ENCODE measurements at regions not wholly inside any gene's neighbourhood (a gene's known extent, or its start where the extent isn't known, plus 50 kb on each side); places are given as distances from the start of the nearest gene placed in this dataset.
"Not testable (repeated sequence)": the region's sequence is repeated elsewhere in the genome, so short reads cannot be mapped to it uniquely, and the experiment has no call there.

GRCh38 chr20:51271931-51272330 is 249.0 kb upstream of the KCNG1 start:
- in situ Hi-C loops (cut with MboI; ENCODE audit: low sequenced_read_pairs), result no loop called here

- in situ Hi-C loops (cut with MboI; ENCODE audit: low sequenced_read_pairs), result not testable (repeated sequence)
Observed at GRCh38 chr20:51271289-51271688, 248.4 kb upstream of the KCNG1 start.

- in situ Hi-C loops (cut with MboI; ENCODE audit: low sequenced_read_pairs), result no loop called here
Observed at GRCh38 chr20:51269671-51270070, 246.8 kb upstream of the KCNG1 start.

GRCh38 chr20:51267679-51268078 is 244.8 kb upstream of the KCNG1 start:
- in situ Hi-C loops (cut with MboI; ENCODE audit: low sequenced_read_pairs), result no loop called here

- in situ Hi-C loops (cut with MboI; ENCODE audit: low sequenced_read_pairs), result no loop called here
Observed at GRCh38 chr20:51266353-51266752, 243.4 kb upstream of the KCNG1 start.

- in situ Hi-C loops (cut with MboI; ENCODE audit: low sequenced_read_pairs), result no loop called here
Observed at GRCh38 chr20:51265361-51265760, 242.5 kb upstream of the KCNG1 start.

- in situ Hi-C loops (cut with MboI; ENCODE audit: low sequenced_read_pairs), result no loop called here
Observed at GRCh38 chr20:51262240-51262639, 239.3 kb upstream of the KCNG1 start.

GRCh38 chr20:51259455-51259854 is 236.5 kb upstream of the KCNG1 start:
- in situ Hi-C loops (cut with MboI; ENCODE audit: low sequenced_read_pairs), result no loop called here

- in situ Hi-C loops (cut with MboI; ENCODE audit: low sequenced_read_pairs), result no loop called here
Observed at GRCh38 chr20:51258582-51259165, 235.8 kb upstream of the KCNG1 start.

GRCh38 chr20:51255417-51255816 is 232.5 kb upstream of the KCNG1 start:
- in situ Hi-C loops (cut with MboI; ENCODE audit: low sequenced_read_pairs), result no loop called here

GRCh38 chr20:51253280-51253679 is 230.4 kb upstream of the KCNG1 start:
- in situ Hi-C loops (cut with MboI; ENCODE audit: low sequenced_read_pairs), result no loop called here

GRCh38 chr20:51249781-51250180 is 226.9 kb upstream of the KCNG1 start:
- in situ Hi-C loops (cut with MboI; ENCODE audit: low sequenced_read_pairs), result no loop called here

GRCh38 chr20:51249215-51249614 is 226.3 kb upstream of the KCNG1 start:
- in situ Hi-C loops (cut with MboI; ENCODE audit: low sequenced_read_pairs), result no loop called here

GRCh38 chr20:51244466-51244865 is 221.6 kb upstream of the KCNG1 start:
- in situ Hi-C loops (cut with MboI; ENCODE audit: low sequenced_read_pairs), result no loop called here

GRCh38 chr20:51238675-51239305 is 215.9 kb upstream of the KCNG1 start:
- in situ Hi-C loops (cut with MboI; ENCODE audit: low sequenced_read_pairs), result no loop called here

- in situ Hi-C loops (cut with MboI; ENCODE audit: low sequenced_read_pairs), result no loop called here
Observed at GRCh38 chr20:51237791-51238190, 214.9 kb upstream of the KCNG1 start.

- in situ Hi-C loops (cut with MboI; ENCODE audit: low sequenced_read_pairs), result no loop called here
Observed at GRCh38 chr20:51237278-51237677, 214.4 kb upstream of the KCNG1 start.

- in situ Hi-C loops (cut with MboI; ENCODE audit: low sequenced_read_pairs), result no loop called here
Observed at GRCh38 chr20:51236421-51236820, 213.5 kb upstream of the KCNG1 start.

GRCh38 chr20:51233345-51233744 is 210.4 kb upstream of the KCNG1 start:
- in situ Hi-C loops (cut with MboI; ENCODE audit: low sequenced_read_pairs), result no loop called here

GRCh38 chr20:51230727-51231126 is 207.8 kb upstream of the KCNG1 start:
- in situ Hi-C loops (cut with MboI; ENCODE audit: low sequenced_read_pairs), result no loop called here

GRCh38 chr20:51228763-51229162 is 205.9 kb upstream of the KCNG1 start:
- in situ Hi-C loops (cut with MboI; ENCODE audit: low sequenced_read_pairs), result no loop called here

GRCh38 chr20:51227744-51228143 is 204.8 kb upstream of the KCNG1 start:
- in situ Hi-C loops (cut with MboI; ENCODE audit: low sequenced_read_pairs), result no loop called here

- in situ Hi-C loops (cut with MboI; ENCODE audit: low sequenced_read_pairs), result no loop called here
Observed at GRCh38 chr20:51223183-51223720, 200.3 kb upstream of the KCNG1 start.

Measured in HL-60/S4 treated with retinoic acid at 250 ng/mL for 4 days and 3 days (cell line).